ENCODE measurements at regions not wholly inside any gene's neighbourhood (a gene's known extent, or its start where the extent isn't known, plus 50 kb on each side); places are given as distances from the start of the nearest gene placed in this dataset.

- 76 to 86% methylated on average over 6 of the region's 6 CpGs for WGBS, 2 donors
- H3K36me3 ChIP-seq (ENCODE audit: control insufficient read depth in 4 of 4, insufficient read depth in 4 of 4, low read length in 4 of 4), result no peaks in the 10 kb centered on the region
- no peaks in the 10 kb centered on the region for H3K4me1 ChIP-seq (ENCODE audit: control insufficient read depth in 5 of 5, insufficient read depth in 5 of 5, low read length in 5 of 5)
- no peaks in the 10 kb centered on the region for H3K27me3 ChIP-seq (ENCODE audit: control insufficient read depth in 3 of 3, insufficient read depth in 3 of 3, low read length in 2 of 3)
- H3K9ac ChIP-seq (ENCODE audit: insufficient read depth in 1 of 2, low read length in 2 of 2), result no peak overlapping the region
- no peak overlapping the region for H3K27ac ChIP-seq (ENCODE audit: low read depth in 1 of 2, low read length in 1 of 2)
- peaks cover 0 to 1% (median 0%) of the 10 kb centered on the region in 4 donors for H3K9me3 ChIP-seq (ENCODE audit: control insufficient read depth in 4 of 4, insufficient read depth in 3 of 4, low read length in 3 of 4)
- no peak for DNase-seq
- ATAC-seq (ENCODE audit: insufficient read depth, low FRiP score), result no peak
- no peak for TF ChIP-seq CTCF (IDR thresholded peaks at IDR 0.05; ENCODE audit: control extremely low read depth, extremely low read depth)
- no peak overlapping the region for H3K4me3 ChIP-seq
Observed at GRCh38 chr14:27612121-27612520, 1014.3 kb upstream of the NOVA1 start.

GRCh38 chr14:27613102-27613501 lies 1015.3 kb upstream of the NOVA1 start:
- H3K4me1 ChIP-seq (ENCODE audit: control insufficient read depth in 5 of 5, insufficient read depth in 5 of 5, low read length in 5 of 5), result no peaks in the 10 kb centered on the region
- ATAC-seq (ENCODE audit: insufficient read depth, low FRiP score) (no peak), DNase-seq (no peak)
- H3K27ac ChIP-seq (ENCODE audit: low read depth in 1 of 2, low read length in 1 of 2), result no peak overlapping the region
- H3K36me3 ChIP-seq (ENCODE audit: control insufficient read depth in 4 of 4, insufficient read depth in 4 of 4, low read length in 4 of 4), result no peaks in the 10 kb centered on the region
- 81 to 83% methylated on average over 2 of the region's 2 CpGs for WGBS, 2 donors
- TF ChIP-seq CTCF (IDR thresholded peaks at IDR 0.05; ENCODE audit: control extremely low read depth, extremely low read depth), result no peak
- H3K4me3 ChIP-seq, result no peak overlapping the region
- peaks cover 0 to 1% (median 0%) of the 10 kb centered on the region in 4 donors for H3K9me3 ChIP-seq (ENCODE audit: control insufficient read depth in 4 of 4, insufficient read depth in 3 of 4, low read length in 3 of 4)
- H3K9ac ChIP-seq (ENCODE audit: insufficient read depth in 1 of 2, low read length in 2 of 2), result no peak overlapping the region
- H3K27me3 ChIP-seq (ENCODE audit: control insufficient read depth in 3 of 3, insufficient read depth in 3 of 3, low read length in 2 of 3), result no peaks in the 10 kb centered on the region

- no peak overlapping the region for H3K9ac ChIP-seq (ENCODE audit: insufficient read depth in 1 of 2, low read length in 2 of 2)
- no peak overlapping the region for H3K4me3 ChIP-seq
- no peaks in the 10 kb centered on the region for H3K27me3 ChIP-seq (ENCODE audit: control insufficient read depth in 3 of 3, insufficient read depth in 3 of 3, low read length in 2 of 3)
- DNase-seq (no peak), ATAC-seq (ENCODE audit: insufficient read depth, low FRiP score) (no peak)
- 89% methylated on average over 1 of the region's 1 CpG for WGBS, 2 donors
- no peaks in the 10 kb centered on the region for H3K4me1 ChIP-seq (ENCODE audit: control insufficient read depth in 5 of 5, insufficient read depth in 5 of 5, low read length in 5 of 5)
- H3K27ac ChIP-seq (ENCODE audit: low read depth in 1 of 2, low read length in 1 of 2), result no peak overlapping the region
- H3K9me3 ChIP-seq (ENCODE audit: control insufficient read depth in 4 of 4, insufficient read depth in 3 of 4, low read length in 3 of 4), result peaks cover 0 to 11% (median 4%) of the 10 kb centered on the region in 4 donors
- no peak for TF ChIP-seq CTCF (IDR thresholded peaks at IDR 0.05; ENCODE audit: control extremely low read depth, extremely low read depth)
- H3K36me3 ChIP-seq (ENCODE audit: control insufficient read depth in 4 of 4, insufficient read depth in 4 of 4, low read length in 4 of 4), result no peaks in the 10 kb centered on the region
Observed at GRCh38 chr14:27623782-27624181, 1025.9 kb upstream of the NOVA1 start.

Measured in lung (tissue), 11 donors.